ENCODE measurements at regions not wholly inside any gene's neighbourhood (a gene's known extent, or its start where the extent isn't known, plus 50 kb on each side); places are given as distances from the start of the nearest gene placed in this dataset.
"Not testable (repeated sequence)": the region's sequence is repeated elsewhere in the genome, so short reads cannot be mapped to it uniquely, and the experiment has no call there.

DNA sequence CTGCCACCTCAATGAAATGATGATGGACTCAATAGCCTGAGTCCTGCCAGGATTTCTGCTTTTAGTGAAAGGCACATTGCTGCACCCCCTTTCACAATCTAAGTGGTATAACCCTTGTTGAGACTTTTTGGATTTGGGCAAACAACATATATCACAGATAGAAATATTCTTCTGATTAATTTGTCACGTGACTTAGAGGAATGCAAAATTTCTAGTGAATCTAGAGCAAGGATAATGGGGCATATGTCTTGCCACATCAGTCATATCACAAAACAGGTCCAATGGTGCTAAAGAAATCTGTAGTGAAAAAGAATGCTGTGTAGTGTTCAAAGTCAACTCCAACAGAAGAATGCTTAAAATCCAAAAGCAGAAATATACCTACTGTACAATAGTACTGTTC lies 1386.3 kb downstream of the LRFN5 start:
- H3K9me3 Mint-ChIP-seq (ENCODE audit: unreplicated experiment), result no peaks in the 10 kb centered on the region
- no peak overlapping the region for H3K4me3 Mint-ChIP-seq (ENCODE audit: unreplicated experiment)
- no peaks in the 10 kb centered on the region for H3K36me3 Mint-ChIP-seq (ENCODE audit: unreplicated experiment)
- no peak overlapping the region for H3K27ac Mint-ChIP-seq (ENCODE audit: unreplicated experiment)
- H3K27me3 Mint-ChIP-seq (ENCODE audit: unreplicated experiment), result no peaks in the 10 kb centered on the region
- no peak for DNase-seq
- no peaks in the 10 kb centered on the region for H3K4me1 Mint-ChIP-seq (ENCODE audit: low read depth, unreplicated experiment)
- TF ChIP-seq, protein P1, sequence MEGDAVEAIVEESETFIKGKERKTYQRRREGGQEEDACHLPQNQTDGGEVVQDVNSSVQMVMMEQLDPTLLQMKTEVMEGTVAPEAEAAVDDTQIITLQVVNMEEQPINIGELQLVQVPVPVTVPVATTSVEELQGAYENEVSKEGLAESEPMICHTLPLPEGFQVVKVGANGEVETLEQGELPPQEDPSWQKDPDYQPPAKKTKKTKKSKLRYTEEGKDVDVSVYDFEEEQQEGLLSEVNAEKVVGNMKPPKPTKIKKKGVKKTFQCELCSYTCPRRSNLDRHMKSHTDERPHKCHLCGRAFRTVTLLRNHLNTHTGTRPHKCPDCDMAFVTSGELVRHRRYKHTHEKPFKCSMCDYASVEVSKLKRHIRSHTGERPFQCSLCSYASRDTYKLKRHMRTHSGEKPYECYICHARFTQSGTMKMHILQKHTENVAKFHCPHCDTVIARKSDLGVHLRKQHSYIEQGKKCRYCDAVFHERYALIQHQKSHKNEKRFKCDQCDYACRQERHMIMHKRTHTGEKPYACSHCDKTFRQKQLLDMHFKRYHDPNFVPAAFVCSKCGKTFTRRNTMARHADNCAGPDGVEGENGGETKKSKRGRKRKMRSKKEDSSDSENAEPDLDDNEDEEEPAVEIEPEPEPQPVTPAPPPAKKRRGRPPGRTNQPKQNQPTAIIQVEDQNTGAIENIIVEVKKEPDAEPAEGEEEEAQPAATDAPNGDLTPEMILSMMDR (IDR thresholded peaks at IDR 0.05; ENCODE audit: partially characterized antibody, unreplicated experiment), result no peak

DNA sequence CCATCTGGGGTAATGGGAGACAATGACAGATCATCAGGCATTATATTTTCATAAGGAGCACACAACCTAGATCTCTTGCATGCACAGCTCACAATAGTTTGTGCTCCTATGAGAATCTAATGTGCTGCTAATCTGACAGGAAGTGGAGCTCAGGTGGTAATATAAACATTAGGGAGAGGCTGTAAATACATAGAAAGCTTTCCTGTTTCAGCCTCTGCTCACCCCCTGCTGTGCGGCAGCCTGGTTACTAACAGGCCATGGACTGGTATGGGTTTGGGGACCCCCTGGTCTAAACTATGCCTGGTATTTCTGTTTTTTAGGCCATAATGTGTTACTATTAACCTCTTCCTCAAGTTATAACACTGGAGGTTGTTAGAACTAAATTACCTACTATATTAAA lies 1373.7 kb downstream of the LRFN5 start:
- TF ChIP-seq, protein P1 (IDR thresholded peaks at IDR 0.05; ENCODE audit: partially characterized antibody, unreplicated experiment), result no peak
- Mint-ChIP-seq H3K27me3 (ENCODE audit: unreplicated experiment) (no peaks in the 10 kb centered on the region), H3K9me3 (ENCODE audit: unreplicated experiment) (no peaks in the 10 kb centered on the region), H3K27ac (ENCODE audit: unreplicated experiment) (no peak overlapping the region), H3K4me3 (ENCODE audit: unreplicated experiment) (no peak overlapping the region), H3K36me3 (ENCODE audit: unreplicated experiment) (peaks cover 12% of the 10 kb centered on the region), H3K4me1 (ENCODE audit: low read depth, unreplicated experiment) (no peaks in the 10 kb centered on the region)
- no peak for DNase-seq

DNA sequence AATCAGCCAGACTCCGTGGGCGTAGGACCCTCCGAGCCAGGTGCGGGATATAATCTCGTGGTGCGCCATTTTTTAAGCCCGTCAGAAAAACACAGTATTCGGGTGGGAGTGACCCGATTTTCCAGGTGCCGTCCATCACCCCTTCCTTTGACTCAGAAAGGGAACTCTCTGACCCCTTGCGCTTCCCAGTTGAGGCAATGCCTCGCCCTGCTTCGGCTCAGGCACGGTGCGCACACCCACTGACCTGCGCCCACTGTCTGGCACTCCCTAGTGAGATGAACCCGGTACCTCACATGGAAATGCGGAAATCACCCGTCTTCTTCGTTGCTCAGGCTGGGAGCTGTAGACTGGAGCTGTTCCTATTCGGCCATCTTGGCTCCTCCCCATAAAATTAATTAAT lies 1366.5 kb downstream of the LRFN5 start:
- not testable (repeated sequence) for DNase-seq; H3K27ac Mint-ChIP-seq (ENCODE audit: unreplicated experiment); H3K9me3 Mint-ChIP-seq (ENCODE audit: unreplicated experiment); H3K27me3 Mint-ChIP-seq (ENCODE audit: unreplicated experiment); H3K4me3 Mint-ChIP-seq (ENCODE audit: unreplicated experiment); H3K36me3 Mint-ChIP-seq (ENCODE audit: unreplicated experiment); H3K4me1 Mint-ChIP-seq (ENCODE audit: low read depth, unreplicated experiment)

DNA sequence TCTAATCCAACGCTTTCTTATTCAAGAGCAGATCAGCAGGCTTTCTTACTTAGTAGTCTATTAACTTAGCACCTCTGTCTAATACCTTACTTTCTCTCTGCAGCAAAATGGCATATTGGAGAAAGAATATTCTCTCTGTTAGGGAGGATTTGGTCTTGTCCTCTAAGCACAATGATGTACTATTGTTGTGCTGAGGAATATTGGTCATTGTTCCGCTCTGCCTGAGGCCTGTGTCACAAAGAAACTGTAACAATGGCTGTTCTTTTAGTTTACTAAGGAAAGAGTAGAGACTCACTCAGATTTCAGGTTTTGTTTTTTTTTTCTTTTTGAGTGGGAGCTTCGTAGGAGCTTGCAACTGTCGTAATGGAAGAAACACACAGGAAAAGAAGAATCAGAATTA lies 1358.8 kb downstream of the LRFN5 start:
- H3K36me3 Mint-ChIP-seq (ENCODE audit: unreplicated experiment), result no peaks in the 10 kb centered on the region
- H3K9me3 Mint-ChIP-seq (ENCODE audit: unreplicated experiment), result no peaks in the 10 kb centered on the region
- H3K4me1 Mint-ChIP-seq (ENCODE audit: low read depth, unreplicated experiment), result no peaks in the 10 kb centered on the region
- DNase-seq, result no peak
- no peaks in the 10 kb centered on the region for H3K27me3 Mint-ChIP-seq (ENCODE audit: unreplicated experiment)
- TF ChIP-seq, protein P1 (IDR thresholded peaks at IDR 0.05; ENCODE audit: partially characterized antibody, unreplicated experiment), result no peak
- H3K4me3 Mint-ChIP-seq (ENCODE audit: unreplicated experiment), result no peak overlapping the region
- H3K27ac Mint-ChIP-seq (ENCODE audit: unreplicated experiment), result no peak overlapping the region

DNA sequence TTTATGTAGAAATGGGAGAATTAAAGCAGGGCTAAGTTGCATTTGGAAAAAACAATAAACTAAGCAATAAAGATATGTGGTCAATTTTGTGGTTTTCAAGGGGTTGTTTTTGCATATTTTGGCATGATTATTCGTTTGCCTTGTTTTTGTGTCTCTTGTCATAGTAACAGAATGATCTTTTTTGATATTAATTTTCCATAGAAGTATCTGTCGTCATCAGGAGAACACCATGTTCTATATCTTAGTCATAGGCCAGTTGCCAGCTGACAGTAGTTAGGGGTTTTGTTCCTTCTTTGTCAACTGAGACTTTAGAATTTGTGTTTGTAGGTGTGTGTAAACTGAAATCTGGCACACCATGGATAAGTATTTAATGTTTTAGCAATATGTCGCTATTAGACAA lies 1354.8 kb downstream of the LRFN5 start:
- Mint-ChIP-seq H3K9me3 (ENCODE audit: unreplicated experiment) (no peaks in the 10 kb centered on the region), H3K27me3 (ENCODE audit: unreplicated experiment) (no peaks in the 10 kb centered on the region), H3K36me3 (ENCODE audit: unreplicated experiment) (no peaks in the 10 kb centered on the region), H3K27ac (ENCODE audit: unreplicated experiment) (no peak overlapping the region), H3K4me1 (ENCODE audit: low read depth, unreplicated experiment) (no peaks in the 10 kb centered on the region), H3K4me3 (ENCODE audit: unreplicated experiment) (no peak overlapping the region)
- TF ChIP-seq, protein P1 (IDR thresholded peaks at IDR 0.05; ENCODE audit: partially characterized antibody, unreplicated experiment), result no peak
- no peak for DNase-seq

DNA sequence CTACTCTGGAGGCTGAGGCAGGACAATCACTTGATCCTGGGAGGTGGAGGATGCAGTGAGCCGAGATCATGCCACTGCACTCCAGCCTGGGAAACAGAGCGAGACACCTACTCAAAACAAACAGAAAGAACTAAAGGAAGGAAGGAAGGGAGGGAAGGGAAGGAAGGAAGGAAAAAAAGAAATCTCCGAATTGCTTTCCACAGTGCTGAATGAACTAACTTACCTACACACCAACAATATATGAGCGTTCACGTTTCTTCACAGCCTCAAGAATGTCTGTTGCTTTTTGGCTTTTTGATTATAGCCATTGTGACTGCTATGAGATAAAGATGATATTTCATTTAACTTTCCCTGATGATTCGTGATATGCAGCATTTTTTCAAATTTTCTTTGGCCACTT lies 1343.7 kb downstream of the LRFN5 start:
- no peaks in the 10 kb centered on the region for H3K36me3 Mint-ChIP-seq (ENCODE audit: unreplicated experiment)
- no peak overlapping the region for H3K4me3 Mint-ChIP-seq (ENCODE audit: unreplicated experiment)
- no peaks in the 10 kb centered on the region for H3K27me3 Mint-ChIP-seq (ENCODE audit: unreplicated experiment)
- no peak for DNase-seq
- TF ChIP-seq, protein P1 (IDR thresholded peaks at IDR 0.05; ENCODE audit: partially characterized antibody, unreplicated experiment), result no peak
- H3K27ac Mint-ChIP-seq (ENCODE audit: unreplicated experiment), result no peak overlapping the region
- H3K9me3 Mint-ChIP-seq (ENCODE audit: unreplicated experiment), result peaks cover 3% of the 10 kb centered on the region
- H3K4me1 Mint-ChIP-seq (ENCODE audit: low read depth, unreplicated experiment), result no peaks in the 10 kb centered on the region
